Tibial nerve (tissue), 3 donors: ENCODE measurements at regions not wholly inside any gene's neighbourhood (a gene's known extent, or its start where the extent isn't known, plus 50 kb on each side); places are given as distances from the start of the nearest gene placed in this dataset.

Experiments used
- POLR2A ChIP-seq, 2 donors: fragments of 450-650 bp; IDR thresholded peaks; one replicate each; pipeline ENCODE4 v1.6.1; 2017; ENCODE audit warnings: antibody characterized with exemption in 2 of 2, mild to moderate bottlenecking in 2 of 2, moderate library complexity in 2 of 2
- TF ChIP-seq, protein P1 (sequence below), 5 experiments: fragments of 200-600 bp in 3 of 5; fragments of 450-650 bp in 2 of 5; sonication (generic) in 3 of 5; IDR thresholded peaks; one replicate each; pipeline ENCODE4 v1.5.1; 2016 to 2019; ENCODE audit warnings: antibody characterized with exemption in 5 of 5, mild to moderate bottlenecking in 3 of 5, moderate library complexity in 2 of 5

- TF ChIP-seq POLR2A (IDR thresholded peaks at IDR 0.05), result no peak
- TF ChIP-seq, protein P1, sequence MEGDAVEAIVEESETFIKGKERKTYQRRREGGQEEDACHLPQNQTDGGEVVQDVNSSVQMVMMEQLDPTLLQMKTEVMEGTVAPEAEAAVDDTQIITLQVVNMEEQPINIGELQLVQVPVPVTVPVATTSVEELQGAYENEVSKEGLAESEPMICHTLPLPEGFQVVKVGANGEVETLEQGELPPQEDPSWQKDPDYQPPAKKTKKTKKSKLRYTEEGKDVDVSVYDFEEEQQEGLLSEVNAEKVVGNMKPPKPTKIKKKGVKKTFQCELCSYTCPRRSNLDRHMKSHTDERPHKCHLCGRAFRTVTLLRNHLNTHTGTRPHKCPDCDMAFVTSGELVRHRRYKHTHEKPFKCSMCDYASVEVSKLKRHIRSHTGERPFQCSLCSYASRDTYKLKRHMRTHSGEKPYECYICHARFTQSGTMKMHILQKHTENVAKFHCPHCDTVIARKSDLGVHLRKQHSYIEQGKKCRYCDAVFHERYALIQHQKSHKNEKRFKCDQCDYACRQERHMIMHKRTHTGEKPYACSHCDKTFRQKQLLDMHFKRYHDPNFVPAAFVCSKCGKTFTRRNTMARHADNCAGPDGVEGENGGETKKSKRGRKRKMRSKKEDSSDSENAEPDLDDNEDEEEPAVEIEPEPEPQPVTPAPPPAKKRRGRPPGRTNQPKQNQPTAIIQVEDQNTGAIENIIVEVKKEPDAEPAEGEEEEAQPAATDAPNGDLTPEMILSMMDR (IDR thresholded peaks at IDR 0.05), result no peak
Observed at GRCh38 chr15:38042707-38043445, 108.4 kb downstream of the TMCO5A start.
